A673 (cell line): ENCODE measurements at regions not wholly inside any gene's neighbourhood (a gene's known extent, or its start where the extent isn't known, plus 50 kb on each side); places are given as distances from the start of the nearest gene placed in this dataset.

Experiments used
- BruUV-seq: library from RNA; stranded (reverse); fragments of 400-500 nt; replicated peaks from 2 replicates; lab custom pipeline; 2021; lab: Mats Ljungman, UMichigan
- CTCF ChIA-PET: fragments of 300-600 bp; sonication (Branson Sonifier 250); formaldehyde crosslinking; loops from one replicate; lab custom pipeline; 2022; ENCODE audit warnings: antibody characterized with exemption; lab: Charles Lee
- POLR2A ChIA-PET: fragments of 300-600 bp; sonication (Branson Sonifier 250); formaldehyde crosslinking; loops from one replicate; lab custom pipeline; 2022; ENCODE audit warnings: antibody characterized with exemption; ENCODE audit not compliant: low non-redundant PET; lab: Charles Lee
- DNase-seq: peaks from one replicate; pipeline ENCODE4 v3.0.0-alpha.2; 2015; ENCODE audit warnings: low spot score
- H3K27ac ChIP-seq: fragments of 200-600 bp; sonication (generic); 2 replicates; pipeline ENCODE4 v1.5.1; 2016; ENCODE audit warnings: mixed run types, low read depth, mild to moderate bottlenecking, mixed read lengths, antibody characterized with exemption, low read length; ENCODE audit not compliant: poor library complexity, severe bottlenecking
- H3K27me3 ChIP-seq: fragments of 200-600 bp; sonication (generic); replicated peaks from 2 replicates; pipeline ENCODE4 v1.6.1; 2017; ENCODE audit warnings: mixed run types, low read depth, mild to moderate bottlenecking, mixed read lengths, antibody characterized with exemption, low read length; ENCODE audit not compliant: insufficient read depth, poor library complexity
- H3K36me3 ChIP-seq: fragments of 200-600 bp; sonication (generic); 2 replicates; pipeline ENCODE4 v1.6.1; 2016; ENCODE audit warnings: mixed run types, mild to moderate bottlenecking, mixed read lengths, antibody characterized with exemption, low read length; ENCODE audit not compliant: insufficient read depth, poor library complexity, severe bottlenecking
- H3K4me1 ChIP-seq: fragments of 200-600 bp; sonication (generic); 2 replicates; pipeline ENCODE4 v1.6.1; 2017; ENCODE audit warnings: mixed run types, mild to moderate bottlenecking, mixed read lengths, antibody characterized with exemption, low read length; ENCODE audit not compliant: insufficient read depth, poor library complexity, severe bottlenecking
- H3K4me3 ChIP-seq: fragments of 200-600 bp; sonication (generic); 2 replicates; pipeline ENCODE4 v1.5.1; 2016; ENCODE audit warnings: low read depth, mixed run types, mild to moderate bottlenecking, mixed read lengths, low read length; ENCODE audit not compliant: poor library complexity, severe bottlenecking
- H3K9me3 ChIP-seq: fragments of 200-600 bp; sonication (generic); 2 replicates; pipeline ENCODE4 v1.6.1; 2016; ENCODE audit warnings: mixed run types, low read depth, mild to moderate bottlenecking, mixed read lengths, antibody characterized with exemption, low read length; ENCODE audit not compliant: poor library complexity, severe bottlenecking
- CTCF ChIP-seq: fragments of 300-800, 200-600 bp; sonication (generic); conservative IDR thresholded peaks from 2 replicates; pipeline ENCODE4 v1.5.1; 2017; ENCODE audit warnings: low read depth, mild to moderate bottlenecking, antibody characterized with exemption, low read length, moderate library complexity, mixed read lengths
- EZH2 ChIP-seq: fragments of 200-600 bp; sonication (generic); IDR thresholded peaks from 2 replicates; pipeline ENCODE4 v1.6.1; 2017; ENCODE audit warnings: borderline replicate concordance, low read depth, mild to moderate bottlenecking, mixed read lengths, antibody characterized with exemption, low read length; ENCODE audit not compliant: poor library complexity, severe bottlenecking
- intact Hi-C: fragments of 100-400 bp; cut with micrococcal nuclease; formaldehyde crosslinking; loops from one replicate; pipeline ENCODE4 v1.10.0; 2022; ENCODE audit not compliant: unreplicated experiment

- no peaks in the 10 kb centered on the region for H3K27me3 ChIP-seq
- intact Hi-C loops = loop anchor here (10.0 kb wide), 2 partner anchors 364 to 894 kb away; no protein-coding TSS in a partner anchor
- POLR2A ChIA-PET = no interaction called here
- no peak for TF ChIP-seq EZH2
- no peak for TF ChIP-seq CTCF
- CTCF ChIA-PET = no interaction called here
- no TSS peak for BruUV-seq
- no peaks in the 10 kb centered on the region for H3K36me3 ChIP-seq
- no peak for DNase-seq
- no peak overlapping the region for H3K4me3 ChIP-seq
- no peaks in the 10 kb centered on the region for H3K4me1 ChIP-seq
- H3K27ac ChIP-seq = no peak overlapping the region
- no peaks in the 10 kb centered on the region for H3K9me3 ChIP-seq
These were observed 1031.5 kb downstream of the CDH11 start for GRCh38 chr16:64090327-64090726.

DNA sequence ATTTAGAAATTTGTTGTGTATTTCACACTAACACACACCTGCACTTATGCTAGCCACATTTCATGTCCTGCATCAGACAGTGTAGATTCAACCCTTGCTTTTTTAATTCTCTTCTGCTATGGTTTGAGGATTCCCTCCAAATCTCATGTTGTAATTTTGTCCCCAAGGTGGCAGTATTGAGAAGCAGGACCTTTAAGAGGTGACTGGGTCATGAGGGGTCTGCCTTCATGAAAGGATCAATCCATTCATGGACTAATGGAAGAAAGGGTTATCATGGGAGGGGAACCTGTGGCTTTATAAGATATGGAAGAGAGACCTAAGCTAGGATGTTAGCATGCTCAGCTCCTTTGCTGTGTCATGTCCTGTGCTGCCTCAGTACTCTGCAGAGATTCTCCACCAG, 1032.2 kb downstream of the CDH11 start:
- BruUV-seq = no TSS peak

GRCh38 chr16:64088838-64089237, 1033.0 kb downstream of the CDH11 start:
- Histone ChIP-seq H3K4me3 (no peak overlapping the region), H3K27ac (no peak overlapping the region), H3K4me1 (no peaks in the 10 kb centered on the region), H3K27me3 (no peaks in the 10 kb centered on the region), H3K36me3 (no peaks in the 10 kb centered on the region), H3K9me3 (no peaks in the 10 kb centered on the region)
- intact Hi-C loops = loop anchor here (2.0 kb wide), 1 partner anchor 1030 kb away; no protein-coding TSS in a partner anchor
- BruUV-seq = no TSS peak
- DNase-seq = no peak
- ChIA-PET CTCF (no interaction called here), POLR2A (no interaction called here)
- no peak for TF ChIP-seq EZH2
- no peak for TF ChIP-seq CTCF

More for the DNA sequence above, 1032.2 kb downstream of the CDH11 start:
- H3K27me3 ChIP-seq = no peaks in the 10 kb centered on the region
- ChIA-PET POLR2A (no interaction called here), CTCF (no interaction called here)
- TF ChIP-seq EZH2 (no peak), CTCF (peak; percentile 73)
- H3K27ac ChIP-seq = no peak overlapping the region
- no peaks in the 10 kb centered on the region for H3K9me3 ChIP-seq
- H3K4me1 ChIP-seq = no peaks in the 10 kb centered on the region
- H3K36me3 ChIP-seq = no peaks in the 10 kb centered on the region
- intact Hi-C loops = loop anchor here (2.0 to 10.0 kb wide), 3 partner anchors 365 to 1029 kb away; no protein-coding TSS in a partner anchor
- DNase-seq = peak; percentile 59
- H3K4me3 ChIP-seq = no peak overlapping the region
